ENCODE measurements at regions not wholly inside any gene's neighbourhood (a gene's known extent, or its start where the extent isn't known, plus 50 kb on each side); places are given as distances from the start of the nearest gene placed in this dataset.

- no peak for DNase-seq
Observed at GRCh38 chr1:5367306-5367705, 624.9 kb downstream of the NPHP4 start.

- no peak for DNase-seq
Observed at GRCh38 chr1:5365751-5366150, 626.5 kb downstream of the NPHP4 start.

DNA sequence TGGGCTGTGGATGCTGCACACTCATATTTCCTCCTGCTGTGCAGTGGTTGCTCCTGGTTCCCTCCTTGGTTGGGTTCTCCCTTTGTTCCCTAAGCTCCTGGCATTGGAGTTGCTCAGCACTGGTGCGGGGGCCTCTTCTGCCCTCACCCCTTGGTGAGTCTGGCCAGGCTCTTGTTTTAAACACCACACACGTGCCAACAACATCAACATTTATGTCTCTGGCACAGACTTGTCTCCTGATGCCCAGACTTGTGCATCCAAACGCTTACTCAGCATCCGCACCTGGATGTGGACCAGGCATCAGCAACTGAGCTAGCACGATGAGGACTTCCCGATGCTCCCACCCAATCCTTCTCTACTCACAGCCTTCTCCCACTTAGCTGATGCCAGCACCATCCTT is 627.6 kb downstream of the NPHP4 start:
- no peak for DNase-seq

- no peak for DNase-seq
Observed at GRCh38 chr1:5354681-5355080, 637.5 kb downstream of the NPHP4 start.

- no peak for DNase-seq
Observed at GRCh38 chr1:5351366-5351765, 640.9 kb downstream of the NPHP4 start.

DNA sequence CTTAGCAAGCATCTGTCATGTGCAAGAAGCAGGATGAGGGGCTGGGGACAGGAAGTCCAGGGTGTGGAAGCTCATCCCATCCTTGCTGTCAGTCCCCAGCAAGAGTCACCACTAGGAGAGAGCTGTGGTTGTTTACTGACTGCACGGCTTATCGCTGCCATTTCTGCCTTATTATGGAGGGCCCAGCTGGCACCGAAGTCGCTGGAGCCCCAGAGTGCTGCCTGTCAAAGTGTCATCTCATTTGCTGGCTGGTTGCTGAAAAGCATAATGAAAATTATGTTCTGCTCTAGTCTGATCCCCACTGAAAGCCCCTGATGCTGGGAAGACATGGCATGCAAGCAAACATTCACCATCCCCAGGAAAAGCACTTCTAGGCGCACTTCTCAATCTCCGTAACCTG is 642.7 kb downstream of the NPHP4 start:
- no peak for DNase-seq

DNA sequence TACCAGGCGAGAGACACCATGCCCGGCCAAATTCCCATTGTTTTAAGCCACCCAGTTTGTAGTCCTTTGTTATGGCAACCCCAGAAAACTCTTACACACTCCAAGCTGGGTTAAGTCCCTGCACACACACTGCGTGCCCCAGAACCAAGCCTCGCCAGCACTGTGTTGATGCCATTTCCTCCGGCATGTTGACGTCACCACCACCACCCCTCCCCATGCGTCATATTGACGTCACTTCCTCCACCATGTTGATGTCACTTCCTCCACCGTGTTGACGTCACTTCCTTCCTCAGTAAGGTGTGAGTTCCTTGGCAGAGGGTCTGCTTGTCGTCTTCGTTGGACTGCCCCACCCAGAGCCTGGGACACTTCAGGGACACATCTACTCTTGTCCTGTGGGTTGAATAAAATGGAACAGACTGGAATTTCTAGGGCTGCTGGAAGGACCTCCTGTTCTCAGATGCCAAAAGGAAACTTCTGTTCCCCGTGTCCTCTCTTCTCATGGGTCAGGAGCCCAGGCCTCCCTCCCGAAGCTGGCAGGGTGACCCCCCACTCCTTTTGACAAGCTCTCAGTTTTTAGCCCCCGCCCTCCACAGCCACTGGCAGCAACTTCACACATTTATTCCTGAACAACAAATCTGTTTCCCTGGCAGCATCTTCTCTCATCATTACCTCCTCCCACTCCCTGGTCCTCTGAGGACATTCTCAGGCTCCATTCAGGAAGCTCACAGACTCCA is 643.3 kb downstream of the NPHP4 start:
- DNase-seq: no peak

GRCh38 chr1:5347726-5348125 is 644.5 kb downstream of the NPHP4 start:
- no peak for DNase-seq

DNA sequence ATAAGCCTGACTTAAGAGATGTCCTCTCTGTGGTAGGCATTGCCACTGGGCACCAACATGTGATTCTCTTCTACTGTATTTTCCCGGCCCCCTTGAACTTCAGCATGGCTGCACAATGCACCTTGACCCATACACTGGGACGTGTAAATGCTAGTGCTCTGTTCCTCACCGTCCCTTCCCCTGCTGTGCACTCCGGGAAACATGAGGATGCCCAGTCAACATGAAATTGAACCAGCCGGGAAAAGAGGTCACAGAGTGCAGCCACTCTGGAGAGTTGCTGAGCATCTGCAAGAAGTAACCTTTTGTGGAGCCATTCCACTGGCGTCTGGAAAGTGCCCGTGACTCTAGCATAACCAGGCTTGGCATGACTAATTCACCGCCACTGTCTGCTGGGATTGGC is 646.7 kb downstream of the NPHP4 start:
- DNase-seq: no peak

DNA sequence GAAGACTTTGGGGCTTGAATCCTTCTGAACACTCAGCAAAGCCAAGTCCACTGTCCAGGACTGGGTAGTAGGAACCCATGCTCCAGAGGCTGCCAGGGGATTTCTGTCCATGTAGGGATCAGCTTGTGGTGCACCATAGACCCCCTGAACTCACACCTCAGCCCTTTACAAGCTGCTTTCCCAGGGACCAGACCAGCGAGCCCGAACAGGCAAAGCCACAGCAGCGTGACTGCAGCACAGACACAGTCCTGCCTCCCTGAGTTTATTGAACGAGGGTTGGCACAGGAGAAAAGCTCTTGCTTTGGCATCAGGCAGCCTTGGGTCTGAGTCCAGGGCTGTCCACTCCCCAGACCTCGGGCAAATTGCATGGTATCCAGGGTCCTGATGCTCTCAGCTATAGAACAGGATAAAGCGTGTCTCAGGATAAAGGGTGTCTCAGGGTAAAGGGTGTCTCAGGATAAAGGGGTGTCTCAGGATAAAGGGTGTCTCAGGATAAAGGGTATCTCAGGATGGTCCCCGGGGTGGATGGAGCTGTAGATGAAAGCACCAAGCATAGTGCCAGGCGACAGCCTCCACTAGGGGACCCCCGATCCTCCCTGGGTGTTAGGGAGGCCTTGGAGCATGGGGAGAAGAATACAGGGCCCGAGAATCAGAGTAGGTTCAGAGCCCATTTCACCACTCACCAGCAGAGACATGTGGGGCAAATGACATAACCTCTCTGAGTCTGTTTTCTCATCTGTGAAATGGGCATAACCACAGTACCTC is 648.8 kb downstream of the NPHP4 start:
- no peak for DNase-seq

DNA sequence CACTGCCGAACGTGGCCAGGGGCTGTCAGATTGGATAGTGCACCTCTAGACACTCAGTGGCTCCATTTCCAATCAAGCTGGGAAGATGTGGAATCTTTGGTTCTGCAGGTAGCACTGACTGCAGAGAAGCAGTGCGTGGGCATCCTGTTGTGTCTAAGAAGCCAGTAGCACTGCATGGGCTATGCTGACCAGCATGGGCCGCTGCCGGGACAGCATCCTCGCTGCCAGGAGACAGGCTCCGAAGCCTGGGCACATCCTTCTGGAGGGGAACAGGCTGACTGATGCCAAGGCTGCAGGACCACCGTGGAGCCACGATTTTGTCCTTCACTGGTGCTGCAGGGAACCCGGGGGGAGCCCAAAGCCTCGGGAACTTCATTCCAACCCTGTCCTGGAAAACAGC is 649.4 kb downstream of the NPHP4 start:
- no peak for DNase-seq

DNA sequence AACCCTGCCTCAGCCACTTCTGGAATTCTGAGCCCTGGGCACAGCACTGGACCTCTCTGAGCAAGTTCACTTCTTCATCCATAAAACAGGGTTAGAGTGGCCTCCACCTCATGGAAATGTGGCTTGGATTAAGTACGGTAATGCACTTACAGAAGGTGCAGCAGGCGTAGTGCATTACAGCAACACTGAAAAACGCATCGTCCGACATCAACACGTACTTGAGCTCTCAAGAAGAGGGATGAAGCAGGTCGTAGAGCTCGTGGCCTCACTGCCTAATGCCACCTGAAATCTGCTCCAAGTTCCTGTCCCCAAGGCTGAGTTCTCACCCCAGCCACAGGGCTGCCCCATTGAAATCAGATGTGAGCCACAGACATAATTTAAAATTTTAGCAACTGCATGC is 650.1 kb downstream of the NPHP4 start:
- no peak for DNase-seq

- DNase-seq: no peak
Observed at GRCh38 chr1:5341471-5341870, 650.8 kb downstream of the NPHP4 start.

GRCh38 chr1:5340560-5341130 is 651.6 kb downstream of the NPHP4 start:
- DNase-seq: no peak

DNA sequence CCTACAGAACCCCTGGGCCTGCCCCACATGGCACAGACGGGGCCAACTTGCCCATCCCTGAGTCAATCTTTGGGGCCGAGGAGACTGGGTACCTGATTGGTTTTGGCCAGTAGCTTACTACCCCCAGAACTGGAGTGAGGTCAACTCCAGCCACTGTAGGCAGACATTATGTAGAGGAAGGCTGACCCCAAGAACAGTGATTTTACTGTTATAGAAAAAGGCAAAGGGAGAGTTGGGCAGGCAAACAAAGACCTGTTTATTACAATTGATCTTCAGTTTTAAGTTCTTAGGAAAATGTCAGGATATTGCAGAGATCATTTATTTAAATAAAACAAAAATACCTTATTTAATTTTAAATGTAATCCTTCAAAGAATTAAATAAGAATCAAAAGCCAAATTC is 653.8 kb downstream of the NPHP4 start:
- DNase-seq: no peak

DNA sequence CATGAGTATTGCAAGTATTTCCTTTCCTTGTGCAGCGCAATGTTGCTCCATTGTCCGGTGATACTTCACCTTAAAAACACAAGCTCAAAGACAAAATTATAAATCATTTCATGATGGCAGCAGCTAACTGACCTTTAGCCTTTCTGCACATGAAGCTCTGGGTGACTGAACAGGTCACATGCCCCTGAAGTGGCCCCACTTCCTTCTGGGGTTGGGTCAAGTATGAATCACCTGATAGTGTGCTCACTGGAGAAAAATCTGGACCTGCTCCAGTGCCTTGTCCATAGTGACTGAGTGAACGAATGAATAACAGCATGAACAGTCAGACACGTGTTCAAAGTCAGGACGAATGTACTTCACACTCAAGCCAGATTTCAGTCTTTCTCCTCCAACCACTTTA is 658.9 kb downstream of the NPHP4 start:
- DNase-seq: no peak

DNA sequence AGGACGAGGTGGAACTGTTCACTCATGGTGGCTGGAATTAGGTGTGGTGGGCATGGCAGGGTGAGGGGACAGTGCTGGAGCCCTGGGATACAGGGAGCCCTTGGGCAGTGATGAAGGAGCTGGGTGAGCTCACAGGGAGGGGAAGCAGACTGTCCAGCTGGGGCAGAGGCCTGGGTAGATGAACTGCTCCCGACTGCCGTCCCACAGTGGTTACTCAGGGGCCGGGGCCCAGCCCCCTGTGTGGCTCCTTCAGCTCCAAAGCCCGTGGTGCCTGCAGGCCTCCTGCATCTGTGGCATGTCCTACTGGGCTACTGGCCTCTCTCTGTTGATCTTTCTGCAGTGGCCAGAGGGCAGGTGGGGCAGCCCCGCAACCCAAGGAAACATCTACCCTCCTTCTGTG is 661.1 kb downstream of the NPHP4 start:
- no peak for DNase-seq

- no peak for DNase-seq
Observed at GRCh38 chr1:5329068-5329739, 663.0 kb downstream of the NPHP4 start.

DNA sequence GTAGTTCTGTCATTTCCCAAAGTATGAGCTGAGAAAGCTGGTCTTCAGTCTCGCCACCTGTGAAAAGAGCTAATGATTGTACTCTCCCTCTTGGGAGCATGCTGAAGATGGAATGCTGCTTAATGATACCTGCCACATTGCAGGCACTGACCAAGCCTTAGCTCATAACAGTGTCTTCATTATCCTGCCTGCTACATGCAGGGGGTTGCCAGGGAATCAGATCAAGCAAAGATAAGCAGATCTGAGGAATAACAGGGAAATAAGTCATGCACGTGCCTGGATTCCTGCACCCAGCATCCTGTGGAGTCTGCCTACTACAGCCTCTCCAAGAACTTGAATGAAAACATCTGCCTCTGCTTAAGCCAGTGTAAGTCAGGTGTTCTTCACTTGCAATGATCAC is 667.3 kb downstream of the NPHP4 start:
- DNase-seq: no peak

GRCh38 chr1:5318143-5318816 is 663.9 kb downstream of the AJAP1 start:
- DNase-seq: no peak

DNA sequence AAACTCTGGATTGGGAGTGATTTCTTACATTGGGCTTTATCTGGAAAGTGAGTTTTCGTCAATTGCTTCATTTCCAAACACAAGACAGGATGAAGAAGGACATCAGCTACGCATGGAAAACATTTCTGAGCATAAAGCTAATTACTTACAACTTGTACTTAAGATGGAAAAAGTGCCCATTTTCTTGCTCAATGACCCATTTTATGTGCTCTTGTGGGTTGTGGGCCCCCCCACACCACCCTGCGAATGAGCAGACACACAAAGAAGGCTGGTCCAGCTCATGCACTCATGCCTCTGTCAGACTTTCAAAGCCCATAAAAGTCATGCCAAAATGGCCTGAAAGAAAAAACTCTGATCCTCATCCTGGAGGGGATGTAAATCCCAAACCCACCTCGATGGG is 663.0 kb downstream of the AJAP1 start:
- DNase-seq: no peak

GRCh38 chr1:5312862-5313261 is 658.5 kb downstream of the AJAP1 start:
- DNase-seq: no peak

DNA sequence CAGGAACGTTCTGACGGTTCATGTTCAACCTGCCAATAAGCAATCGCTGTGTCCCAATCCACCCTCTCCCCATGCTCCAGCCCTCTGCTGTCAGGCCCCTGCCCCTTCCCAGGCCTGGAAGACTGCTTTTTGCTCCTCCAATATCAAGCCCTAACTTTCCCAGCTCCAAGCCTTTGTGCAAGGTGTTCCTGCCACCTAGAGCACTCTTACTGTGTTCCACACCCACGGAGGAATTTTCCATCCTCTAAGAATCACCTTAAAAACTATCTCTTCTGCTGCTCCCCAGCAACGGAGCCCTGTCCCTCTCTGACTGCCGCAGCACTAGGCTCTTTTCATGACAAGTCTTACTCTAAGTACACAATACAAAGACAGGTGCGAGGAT is 657.9 kb downstream of the AJAP1 start:
- no peak for DNase-seq

Data from NCI-H526 (cell line).